CD14-positive monocyte (primary cell): ENCODE measurements at regions not wholly inside any gene's neighbourhood (a gene's known extent, or its start where the extent isn't known, plus 50 kb on each side); places are given as distances from the start of the nearest gene placed in this dataset.

Experiments used
- DNase-seq, 3 donors: peaks; one replicate each; pipeline ENCODE4 v3.0.0-alpha.2; 2011 to 2022
- H2AFZ ChIP-seq: 2 replicates; pipeline ENCODE4 v1.6.0; 2012; ENCODE audit warnings: mild to moderate bottlenecking, low read depth, low read length, inconsistent platforms; ENCODE audit not compliant: insufficient read depth, poor library complexity, severe bottlenecking
- H3K27ac ChIP-seq, 2 donors: 1 replicate in 1 of 2; 2 replicates in 1 of 2; pipeline ENCODE4 v1.5.1; 2012 to 2013; ENCODE audit warnings: low read length in 2 of 2, control low read depth in 1 of 2, inconsistent platforms in 1 of 2, low read depth in 1 of 2, mild to moderate bottlenecking in 1 of 2
- H3K27me3 ChIP-seq, 2 donors: one replicate each; pipeline versions ENCODE4 v1.6.0 to v1.6.1; 2011 to 2013; ENCODE audit warnings: low read length in 2 of 2; ENCODE audit not compliant: control insufficient read depth in 2 of 2, insufficient read depth in 2 of 2
- H3K36me3 ChIP-seq, 2 donors: replicated peaks in 1 of 2; 1 replicate in 1 of 2; 2 replicates in 1 of 2; pipeline versions ENCODE4 v1.5.1 to v1.6.1; 2012 to 2013; ENCODE audit warnings: low read length in 2 of 2, control low read depth in 1 of 2, inconsistent platforms in 1 of 2, mild to moderate bottlenecking in 1 of 2; ENCODE audit not compliant: insufficient read depth in 2 of 2, control insufficient read depth in 1 of 2
- H3K4me1 ChIP-seq, 2 donors: 1 replicate in 1 of 2; 2 replicates in 1 of 2; pipeline versions ENCODE4 v1.5.1 to v1.6.1; 2012 to 2013; ENCODE audit warnings: low read length in 2 of 2, control low read depth in 1 of 2, inconsistent platforms in 1 of 2, mild to moderate bottlenecking in 1 of 2, moderate library complexity in 1 of 2; ENCODE audit not compliant: insufficient read depth in 2 of 2, control insufficient read depth in 1 of 2
- H3K4me2 ChIP-seq: replicated peaks from 2 replicates; pipeline ENCODE3; 2012; ENCODE audit warnings: low read length, moderate library complexity, mild to moderate bottlenecking; ENCODE audit not compliant: poor library complexity, severe bottlenecking; ENCODE audit errors: extremely low read depth
- H3K4me3 ChIP-seq, 3 experiments: fragments of 200-600 bp in 1 of 3; sonication (generic) in 1 of 3; replicated peaks in 1 of 3; 1 replicate in 2 of 3; 2 replicates in 1 of 3; pipeline ENCODE4 v1.5.1; 2011 to 2013; ENCODE audit warnings: low read length in 3 of 3, mild to moderate bottlenecking in 3 of 3, control low read depth in 2 of 3, low read depth in 2 of 3, inconsistent platforms in 1 of 3, moderate library complexity in 1 of 3
- H3K79me2 ChIP-seq: 2 replicates; pipeline ENCODE4 v1.6.0; 2012; ENCODE audit warnings: mild to moderate bottlenecking, control low read depth, inconsistent platforms, low read length, moderate library complexity; ENCODE audit not compliant: insufficient read depth
- H3K9ac ChIP-seq: 2 replicates; pipeline ENCODE4 v1.6.0; 2017; ENCODE audit warnings: low read length, mild to moderate bottlenecking; ENCODE audit not compliant: insufficient read depth, poor library complexity, severe bottlenecking
- H3K9me3 ChIP-seq, 2 donors: replicated peaks in 1 of 2; 1 replicate in 1 of 2; 2 replicates in 1 of 2; pipeline versions ENCODE4 v1.5.1 to v1.6.1; 2012 to 2013; ENCODE audit warnings: low read length in 2 of 2, control low read depth in 1 of 2; ENCODE audit not compliant: control insufficient read depth in 1 of 2, insufficient read depth in 1 of 2
- H4K20me1 ChIP-seq: 2 replicates; pipeline ENCODE4 v1.6.0; 2012; ENCODE audit warnings: mild to moderate bottlenecking, low read length, control low read depth, moderate library complexity; ENCODE audit not compliant: insufficient read depth
- H3K27ac Mint-ChIP-seq, 7 donors: one replicate each; pipeline ENCODE4 v1.8.0; 2020; ENCODE audit warnings: mild to moderate bottlenecking in 7 of 7, mixed read lengths in 7 of 7, moderate library complexity in 6 of 7, inconsistent platforms in 2 of 7
- H3K27me3 Mint-ChIP-seq, 3 donors: one replicate each; pipeline ENCODE4 v1.8.0; 2021 to 2022; ENCODE audit warnings: low read depth in 3 of 3, mild to moderate bottlenecking in 3 of 3, mixed read lengths in 3 of 3, moderate library complexity in 3 of 3, inconsistent platforms in 1 of 3
- H3K36me3 Mint-ChIP-seq, 2 donors: one replicate each; pipeline ENCODE4 v1.8.0; 2020; ENCODE audit warnings: mixed read lengths in 2 of 2, inconsistent platforms in 1 of 2, mild to moderate bottlenecking in 1 of 2
- H3K4me1 Mint-ChIP-seq: one replicate; pipeline ENCODE4 v1.8.0; 2020; ENCODE audit warnings: mild to moderate bottlenecking, mixed read lengths
- H3K4me3 Mint-ChIP-seq, 2 donors: one replicate each; pipeline ENCODE4 v1.8.0; 2020; ENCODE audit warnings: mild to moderate bottlenecking in 2 of 2, mixed read lengths in 2 of 2, moderate library complexity in 1 of 2
- H3K9me3 Mint-ChIP-seq, 7 donors: one replicate each; pipeline ENCODE4 v1.8.0; 2020 to 2022; ENCODE audit warnings: mixed read lengths in 7 of 7, mild to moderate bottlenecking in 6 of 7, moderate library complexity in 6 of 7, inconsistent platforms in 2 of 7
- WGBS: methylation state at CpG from one replicate; pipeline ENCODE4 v1.1.5; 2013; ENCODE audit warnings: missing lambda C conversion rate; ENCODE audit not compliant: insufficient coverage; 5-methylcytosine and 5-hydroxymethylcytosine counted together
- intact Hi-C, 2 donors: fragments of 100-400 bp; cut with micrococcal nuclease; formaldehyde crosslinking; loops; one replicate each; pipeline versions ENCODE4 v1.15.0 to v1.15.1; 2023
- TF ChIP-seq, protein P1 (sequence below): fragments of 200-600 bp; IDR thresholded peaks from one replicate; pipeline ENCODE4 v1.8.0; 2022; ENCODE audit warnings: antibody characterized with exemption, mild to moderate bottlenecking

DNA sequence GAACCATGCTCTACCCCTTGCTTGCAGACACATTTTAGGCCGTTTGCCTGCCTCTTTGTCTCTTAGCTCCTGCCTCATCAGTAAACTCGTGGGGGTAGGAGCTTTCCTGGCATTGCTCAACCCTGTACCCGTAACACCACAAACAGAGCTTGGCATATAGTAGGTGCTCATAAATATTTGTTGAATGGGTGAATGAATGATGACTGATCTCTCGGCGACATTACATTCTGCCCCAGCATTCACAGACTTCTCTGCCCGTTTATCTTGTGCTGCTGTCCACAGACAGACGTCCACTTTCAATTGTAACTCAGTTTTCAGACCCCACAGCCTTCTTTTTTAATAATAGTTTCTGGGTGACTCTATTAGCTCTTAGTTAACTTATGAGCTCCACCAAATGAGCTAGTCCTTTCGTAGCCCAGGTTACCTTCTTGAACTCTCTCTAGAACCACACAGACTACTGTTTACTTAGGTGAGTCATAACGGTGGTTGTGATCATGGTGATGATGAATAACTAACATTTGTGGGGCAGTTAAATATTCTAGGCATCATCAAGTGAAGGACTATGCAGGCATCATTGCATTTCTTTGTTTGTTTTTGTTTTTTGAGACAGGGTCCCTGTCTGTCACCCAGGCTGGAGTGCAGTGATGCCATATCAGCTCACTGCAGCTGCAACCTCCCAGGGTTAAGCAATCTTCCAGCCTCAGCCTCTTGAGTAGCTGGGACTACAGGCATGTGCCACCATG lies 188.4 kb downstream of the ADAMTS15 start:
- TF ChIP-seq, protein P1, sequence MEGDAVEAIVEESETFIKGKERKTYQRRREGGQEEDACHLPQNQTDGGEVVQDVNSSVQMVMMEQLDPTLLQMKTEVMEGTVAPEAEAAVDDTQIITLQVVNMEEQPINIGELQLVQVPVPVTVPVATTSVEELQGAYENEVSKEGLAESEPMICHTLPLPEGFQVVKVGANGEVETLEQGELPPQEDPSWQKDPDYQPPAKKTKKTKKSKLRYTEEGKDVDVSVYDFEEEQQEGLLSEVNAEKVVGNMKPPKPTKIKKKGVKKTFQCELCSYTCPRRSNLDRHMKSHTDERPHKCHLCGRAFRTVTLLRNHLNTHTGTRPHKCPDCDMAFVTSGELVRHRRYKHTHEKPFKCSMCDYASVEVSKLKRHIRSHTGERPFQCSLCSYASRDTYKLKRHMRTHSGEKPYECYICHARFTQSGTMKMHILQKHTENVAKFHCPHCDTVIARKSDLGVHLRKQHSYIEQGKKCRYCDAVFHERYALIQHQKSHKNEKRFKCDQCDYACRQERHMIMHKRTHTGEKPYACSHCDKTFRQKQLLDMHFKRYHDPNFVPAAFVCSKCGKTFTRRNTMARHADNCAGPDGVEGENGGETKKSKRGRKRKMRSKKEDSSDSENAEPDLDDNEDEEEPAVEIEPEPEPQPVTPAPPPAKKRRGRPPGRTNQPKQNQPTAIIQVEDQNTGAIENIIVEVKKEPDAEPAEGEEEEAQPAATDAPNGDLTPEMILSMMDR, result no peak
- intact Hi-C loops, result no loop called here
- no peak overlapping the region for H3K4me2 ChIP-seq
- H3K9ac ChIP-seq, result no peak overlapping the region
- H3K9me3 Mint-ChIP-seq, result peaks cover 0 to 1% (median 0%) of the 10 kb centered on the region in 7 donors
- no peaks in the 10 kb centered on the region for H3K36me3 Mint-ChIP-seq
- H3K9me3 ChIP-seq, result no peaks in the 10 kb centered on the region
- no peak overlapping the region for H3K27ac Mint-ChIP-seq
- no peaks in the 10 kb centered on the region for H4K20me1 ChIP-seq
- H3K4me1 ChIP-seq, result no peaks in the 10 kb centered on the region
- peaks cover 2 to 5% (median 4%) of the 10 kb centered on the region in 3 donors for H3K27me3 Mint-ChIP-seq
- H3K36me3 ChIP-seq, result no peaks in the 10 kb centered on the region
- no peaks in the 10 kb centered on the region for H3K27me3 ChIP-seq
- H3K27ac ChIP-seq, result no peak overlapping the region
- DNase-seq, result no peak
- no CpG with 5 or more reads among the region's 9 CpGs for WGBS
- no peak overlapping the region for H2AFZ ChIP-seq
- H3K4me1 Mint-ChIP-seq, result no peaks in the 10 kb centered on the region
- no peak overlapping the region for H3K4me3 ChIP-seq
- H3K4me3 Mint-ChIP-seq, result no peak overlapping the region
- no peaks in the 10 kb centered on the region for H3K79me2 ChIP-seq

DNA sequence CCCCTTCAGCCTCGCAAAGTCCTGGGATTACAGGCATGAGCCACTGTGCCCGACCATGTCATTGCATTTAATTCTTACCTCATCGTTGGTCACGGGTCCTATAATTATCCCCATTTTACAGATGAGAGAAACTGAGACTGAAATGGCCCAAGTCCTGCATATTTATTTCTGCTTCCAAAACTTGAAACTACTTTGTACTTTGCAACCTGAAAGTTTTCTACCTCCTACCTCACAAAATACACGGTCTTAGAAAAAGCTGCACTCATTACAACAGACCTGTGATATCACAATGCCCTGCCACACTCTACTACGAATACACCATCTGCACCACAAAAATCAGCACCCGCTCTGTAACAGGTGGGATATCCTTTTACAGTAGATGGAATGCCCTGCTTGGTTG lies 189.1 kb downstream of the ADAMTS15 start:
- no peak overlapping the region for H2AFZ ChIP-seq
- Mint-ChIP-seq H3K27ac (no peak overlapping the region), H3K9me3 (peaks cover 0 to 1% (median 0%) of the 10 kb centered on the region in 7 donors), H3K4me1 (no peaks in the 10 kb centered on the region), H3K27me3 (peaks cover 2 to 5% (median 4%) of the 10 kb centered on the region in 3 donors), H3K4me3 (peak overlapping the region in 1 of 2 donors; percentile 8), H3K36me3 (no peaks in the 10 kb centered on the region)
- no peaks in the 10 kb centered on the region for H3K36me3 ChIP-seq
- no peaks in the 10 kb centered on the region for H3K79me2 ChIP-seq
- intact Hi-C loops, result no loop called here
- H3K9ac ChIP-seq, result no peak overlapping the region
- no peaks in the 10 kb centered on the region for H4K20me1 ChIP-seq
- TF ChIP-seq, protein P1, result no peak
- H3K9me3 ChIP-seq, result no peaks in the 10 kb centered on the region
- H3K4me3 ChIP-seq, result no peak overlapping the region
- H3K27me3 ChIP-seq, result no peaks in the 10 kb centered on the region
- H3K27ac ChIP-seq, result no peak overlapping the region
- DNase-seq, result no peak
- H3K4me1 ChIP-seq, result no peaks in the 10 kb centered on the region
- no peak overlapping the region for H3K4me2 ChIP-seq
- WGBS, result 90% methylated on average over 4 of the region's 7 CpGs
